ENCODE measurements at regions not wholly inside any gene's neighbourhood (a gene's known extent, or its start where the extent isn't known, plus 50 kb on each side); places are given as distances from the start of the nearest gene placed in this dataset.

GRCh38 chr2:234193977-234194563 is 143.6 kb downstream of the SPP2 start:
- H3K4me1 Mint-ChIP-seq: peaks cover 5 to 17% of the 10 kb centered on the region in 2 donors
- no peak for TF ChIP-seq CTCF (IDR thresholded peaks at IDR 0.05)
- Histone ChIP-seq H3K9me3 (ENCODE audit: control insufficient read depth, insufficient read depth, low read length) (no peaks in the 10 kb centered on the region), H3K27me3 (ENCODE audit: control insufficient read depth, insufficient read depth, low read length) (no peaks in the 10 kb centered on the region), H3K4me3 (ENCODE audit: low read length) (no peak overlapping the region), H3K36me3 (ENCODE audit: control insufficient read depth, insufficient read depth, low read length) (no peaks in the 10 kb centered on the region), H3K4me1 (ENCODE audit: control insufficient read depth, insufficient read depth, low read length) (peaks cover 4% of the 10 kb centered on the region), H3K27ac (ENCODE audit: low read length) (no peak overlapping the region)
- no peak overlapping the region for H3K4me3 Mint-ChIP-seq
- H3K27me3 Mint-ChIP-seq (ENCODE audit: low read depth in 2 of 2): peaks cover 18 to 31% of the 10 kb centered on the region in 2 donors
- ATAC-seq (no peak), DNase-seq (no peak)
- WGBS (ENCODE audit: insufficient coverage): 83% methylated on average over 7 of the region's 7 CpGs
- intact Hi-C loops (cut with micrococcal nuclease): no loop called here
- H3K27ac Mint-ChIP-seq: no peak overlapping the region
- H3K9me3 Mint-ChIP-seq: no peaks in the 10 kb centered on the region
- no peaks in the 10 kb centered on the region for H3K36me3 Mint-ChIP-seq

DNA sequence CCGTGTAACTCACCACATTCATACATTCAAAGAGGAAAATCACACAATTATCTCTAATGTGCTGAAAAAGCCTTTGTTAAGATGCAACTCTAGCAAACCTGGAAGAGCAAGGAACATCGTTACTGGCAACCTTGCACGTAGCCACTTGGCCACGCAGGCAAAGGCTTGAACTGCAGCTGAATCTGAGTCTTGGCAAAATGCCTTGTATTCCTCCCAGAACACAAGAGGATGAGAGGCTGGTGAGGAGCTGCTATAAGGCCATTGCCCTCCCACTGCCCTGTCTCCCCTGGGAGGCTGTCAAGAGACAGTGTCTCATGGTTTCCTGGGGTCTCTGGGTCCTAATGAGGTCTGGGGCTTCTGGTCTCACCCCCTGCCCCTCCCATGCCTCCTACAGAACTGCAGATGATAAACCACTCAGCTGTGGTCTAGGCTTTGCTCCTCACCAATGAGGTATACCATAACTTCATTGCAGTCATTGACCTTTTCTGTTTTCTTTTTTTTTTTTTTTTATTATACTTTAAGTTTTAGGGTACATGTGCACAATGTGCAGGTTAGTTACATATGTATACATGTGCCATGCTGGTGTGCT is 141.4 kb downstream of the SPP2 start:
- Mint-ChIP-seq H3K4me3 (no peak overlapping the region), H3K9me3 (no peaks in the 10 kb centered on the region), H3K27ac (no peak overlapping the region), H3K36me3 (no peaks in the 10 kb centered on the region), H3K4me1 (peaks cover 5 to 11% of the 10 kb centered on the region in 2 donors), H3K27me3 (ENCODE audit: low read depth in 2 of 2) (peaks cover 15 to 33% of the 10 kb centered on the region in 2 donors)
- WGBS (ENCODE audit: insufficient coverage): 80% methylated on average over 4 of the region's 4 CpGs
- H3K36me3 ChIP-seq (ENCODE audit: control insufficient read depth, insufficient read depth, low read length): no peaks in the 10 kb centered on the region
- H3K27ac ChIP-seq (ENCODE audit: low read length): no peak overlapping the region
- H3K4me1 ChIP-seq (ENCODE audit: control insufficient read depth, insufficient read depth, low read length): no peaks in the 10 kb centered on the region
- ATAC-seq (no peak), DNase-seq (no peak)
- intact Hi-C loops (cut with micrococcal nuclease): no loop called here
- TF ChIP-seq CTCF (IDR thresholded peaks at IDR 0.05): no peak
- no peaks in the 10 kb centered on the region for H3K27me3 ChIP-seq (ENCODE audit: control insufficient read depth, insufficient read depth, low read length)
- H3K9me3 ChIP-seq (ENCODE audit: control insufficient read depth, insufficient read depth, low read length): no peaks in the 10 kb centered on the region
- no peak overlapping the region for H3K4me3 ChIP-seq (ENCODE audit: low read length)

DNA sequence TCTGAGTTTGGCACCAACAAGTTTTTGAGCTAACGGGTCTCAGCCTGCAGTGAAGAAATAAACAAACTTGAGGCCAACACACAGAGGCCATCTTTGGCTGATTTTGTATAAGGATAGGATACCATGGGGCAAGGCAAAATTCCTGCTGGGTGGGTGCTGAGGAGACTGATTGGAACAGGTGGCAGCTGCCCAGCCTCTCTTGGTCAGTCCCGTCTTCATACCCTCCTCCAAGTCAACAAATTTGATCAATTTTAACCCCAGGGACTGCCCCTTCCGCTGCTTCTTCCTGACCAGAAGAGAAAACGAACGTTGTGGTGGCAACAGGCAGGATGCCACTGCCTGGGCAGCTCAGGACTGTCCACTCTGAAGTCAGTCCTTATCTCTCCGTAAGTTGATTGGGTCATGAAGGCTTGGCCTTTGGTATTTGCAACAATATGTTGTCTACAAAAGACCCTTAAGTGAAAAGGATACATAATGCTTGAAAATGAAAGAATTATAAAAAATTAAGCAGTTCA is 139.3 kb downstream of the SPP2 start:
- 76% methylated on average over 6 of the region's 6 CpGs for WGBS (ENCODE audit: insufficient coverage)

More for the DNA sequence above, 139.3 kb downstream of the SPP2 start:
- Histone ChIP-seq H3K36me3 (ENCODE audit: control insufficient read depth, insufficient read depth, low read length) (no peaks in the 10 kb centered on the region), H3K27ac (ENCODE audit: low read length) (no peak overlapping the region), H3K4me3 (ENCODE audit: low read length) (no peak overlapping the region), H3K27me3 (ENCODE audit: control insufficient read depth, insufficient read depth, low read length) (no peaks in the 10 kb centered on the region), H3K9me3 (ENCODE audit: control insufficient read depth, insufficient read depth, low read length) (no peaks in the 10 kb centered on the region), H3K4me1 (ENCODE audit: control insufficient read depth, insufficient read depth, low read length) (no peaks in the 10 kb centered on the region)
- Mint-ChIP-seq H3K9me3 (no peaks in the 10 kb centered on the region), H3K36me3 (no peaks in the 10 kb centered on the region), H3K27me3 (ENCODE audit: low read depth in 2 of 2) (peaks cover 14 to 22% of the 10 kb centered on the region in 2 donors), H3K4me1 (peaks cover 0 to 11% of the 10 kb centered on the region in 2 donors), H3K4me3 (no peak overlapping the region), H3K27ac (no peak overlapping the region)
- no peak for TF ChIP-seq CTCF (IDR thresholded peaks at IDR 0.05)
- ATAC-seq (no peak), DNase-seq (no peak)
- intact Hi-C loops (cut with micrococcal nuclease): no loop called here

All from natural killer cell (primary cell).